GM23338 (cell line): ENCODE measurements at regions not wholly inside any gene's neighbourhood (a gene's known extent, or its start where the extent isn't known, plus 50 kb on each side); places are given as distances from the start of the nearest gene placed in this dataset.

ENCODE experiments used
- ATAC-seq: fragments of 200-7000 bp; cut with Tn5 transposase; 3 replicates; pipeline ENCODE4 v1.9.1; 2020
- DNase-seq: peaks from one replicate; pipeline ENCODE4 v3.0.0-alpha.2; 2015; ENCODE audit warnings: low spot score
- H2AFZ ChIP-seq: fragments of 200-600 bp; sonication (generic); 2 replicates; pipeline ENCODE4 v1.8.0; 2016; ENCODE audit warnings: antibody characterized with exemption, mild to moderate bottlenecking, moderate library complexity
- H3F3A ChIP-seq: fragments of 200-600 bp; sonication (generic); replicated peaks from 2 replicates; pipeline ENCODE4 v1.8.0; 2017; ENCODE audit warnings: antibody characterized with exemption, mixed run types, low read depth
- H3K27ac ChIP-seq: fragments of 200-600 bp; sonication (generic); 2 replicates; pipeline ENCODE4 v1.6.1; 2016; ENCODE audit warnings: low read depth
- H3K27me3 ChIP-seq: fragments of 200-600 bp; sonication (generic); 2 replicates; pipeline ENCODE4 v1.8.0; 2016; ENCODE audit warnings: mild to moderate bottlenecking, mixed run types, moderate library complexity; ENCODE audit not compliant: insufficient read depth
- H3K36me3 ChIP-seq: fragments of 200-600 bp; sonication (generic); 2 replicates; pipeline ENCODE4 v1.8.0; 2016; ENCODE audit warnings: mild to moderate bottlenecking; ENCODE audit not compliant: insufficient read depth
- H3K4me1 ChIP-seq: fragments of 200-600 bp; sonication (generic); 2 replicates; pipeline ENCODE4 v1.8.0; 2016; ENCODE audit warnings: mild to moderate bottlenecking, moderate library complexity; ENCODE audit not compliant: insufficient read depth
- H3K4me2 ChIP-seq: fragments of 200-600 bp; sonication (generic); 2 replicates; pipeline ENCODE4 v1.7.1; 2017; ENCODE audit warnings: mixed run types
- H3K4me3 ChIP-seq: fragments of 200-600 bp; sonication (generic); 2 replicates; pipeline ENCODE4 v1.6.1; 2016; ENCODE audit warnings: mixed run types
- H3K79me2 ChIP-seq: fragments of 200-600 bp; sonication (generic); replicated peaks from 2 replicates; pipeline ENCODE4 v1.8.0; 2017; ENCODE audit warnings: mild to moderate bottlenecking; ENCODE audit not compliant: insufficient read depth
- H3K9me2 ChIP-seq: fragments of 200-600 bp; sonication (generic); 2 replicates; pipeline ENCODE4 v1.8.0; 2017; ENCODE audit not compliant: insufficient read depth
- H4K20me1 ChIP-seq: fragments of 200-600 bp; sonication (generic); replicated peaks from 2 replicates; pipeline ENCODE4 v1.8.0; 2017; ENCODE audit warnings: mild to moderate bottlenecking; ENCODE audit not compliant: insufficient read depth
- H3K27ac Mint-ChIP-seq: 2 replicates; pipeline ENCODE4 v1.8.0; 2020; ENCODE audit warnings: inconsistent platforms, mild to moderate bottlenecking, moderate library complexity, mixed read lengths
- H3K27me3 Mint-ChIP-seq: 3 replicates; pipeline ENCODE4 v1.8.0; 2022; ENCODE audit warnings: low read depth, mild to moderate bottlenecking, moderate library complexity, mixed read lengths, inconsistent platforms; ENCODE audit not compliant: insufficient read depth, poor library complexity
- H3K36me3 Mint-ChIP-seq: 3 replicates; pipeline ENCODE4 v1.8.0; 2021; ENCODE audit warnings: low read depth, mild to moderate bottlenecking, inconsistent platforms, moderate library complexity, mixed read lengths
- H3K4me1 Mint-ChIP-seq: 3 replicates; pipeline ENCODE4 v1.8.0; 2020; ENCODE audit warnings: mild to moderate bottlenecking, inconsistent platforms, mixed read lengths
- H3K4me3 Mint-ChIP-seq: 3 replicates; pipeline ENCODE4 v1.8.0; 2021; ENCODE audit warnings: moderate library complexity, mild to moderate bottlenecking, inconsistent platforms, mixed read lengths
- H3K9me3 Mint-ChIP-seq: 3 replicates; pipeline ENCODE4 v1.8.0; 2020; ENCODE audit warnings: moderate library complexity, mild to moderate bottlenecking, inconsistent platforms, mixed read lengths
- CREB1 ChIP-seq: fragments of 250-450 bp; sonication (Bioruptor Pico); IDR thresholded peaks from 2 replicates; pipeline ENCODE4 v1.5.0; 2020; ENCODE audit warnings: low read depth, mild to moderate bottlenecking, moderate library complexity
- CTCF ChIP-seq, 2 experiments: fragments of 200-600 bp in 1 of 2; sonication (generic) in 1 of 2; conservative IDR thresholded peaks; 2 replicates each; pipeline versions ENCODE4 v1.5.1 to v1.6.1; 2016 to 2017; ENCODE audit warnings: antibody characterized with exemption in 2 of 2, low read depth in 2 of 2, mild to moderate bottlenecking in 2 of 2, moderate library complexity in 1 of 2
- EZH2 ChIP-seq: fragments of 200-600 bp; sonication (generic); IDR thresholded peaks from one replicate; pipeline ENCODE4 v1.8.0; 2017; ENCODE audit warnings: antibody characterized with exemption, mild to moderate bottlenecking, low read depth; ENCODE audit not compliant: unreplicated experiment
- EZH2phosphoT487 ChIP-seq: fragments of 200-600 bp; sonication (generic); IDR thresholded peaks from one replicate; pipeline ENCODE4 v1.8.1; 2018; ENCODE audit warnings: antibody characterized with exemption; ENCODE audit not compliant: unreplicated experiment
- JUNB ChIP-seq: IDR thresholded peaks from one replicate; pipeline ENCODE4 v1.6.1; 2016; ENCODE audit warnings: antibody characterized with exemption; ENCODE audit not compliant: unreplicated experiment
- NANOG ChIP-seq: IDR thresholded peaks from 2 replicates; pipeline ENCODE4 v1.6.1; 2016; ENCODE audit warnings: antibody characterized with exemption, borderline replicate concordance
- POLR2AphosphoS5 ChIP-seq: IDR thresholded peaks from 2 replicates; pipeline ENCODE4 v1.6.1; 2016; ENCODE audit warnings: antibody characterized with exemption, low read depth
- STAT1 ChIP-seq: IDR thresholded peaks from one replicate; pipeline ENCODE4 v1.6.1; 2016; ENCODE audit warnings: antibody characterized with exemption; ENCODE audit not compliant: unreplicated experiment
- ZNF114 ChIP-seq: fragments of 250-450 bp; sonication (Bioruptor Pico); IDR thresholded peaks from 2 replicates; pipeline ENCODE4 v1.5.0; 2020; ENCODE audit warnings: mild to moderate bottlenecking, moderate library complexity
- ZNF331 ChIP-seq: fragments of 250-450 bp; sonication (Bioruptor Pico); IDR thresholded peaks from 2 replicates; pipeline ENCODE4 v1.5.0; 2020; ENCODE audit warnings: low read depth, mild to moderate bottlenecking, moderate library complexity
- ZNF462 ChIP-seq: fragments of 250-450 bp; sonication (Bioruptor Pico); IDR thresholded peaks from 2 replicates; pipeline ENCODE4 v1.5.0; 2020; ENCODE audit warnings: mild to moderate bottlenecking, moderate library complexity
- TF ChIP-seq, protein P1 (sequence below): IDR thresholded peaks from one replicate; pipeline ENCODE4 v1.6.1; 2018; ENCODE audit warnings: antibody characterized with exemption; ENCODE audit not compliant: unreplicated experiment
- TF ChIP-seq, protein P2 (sequence below): IDR thresholded peaks from 2 replicates; pipeline ENCODE4 v1.6.1; 2016; ENCODE audit warnings: antibody characterized with exemption

DNA sequence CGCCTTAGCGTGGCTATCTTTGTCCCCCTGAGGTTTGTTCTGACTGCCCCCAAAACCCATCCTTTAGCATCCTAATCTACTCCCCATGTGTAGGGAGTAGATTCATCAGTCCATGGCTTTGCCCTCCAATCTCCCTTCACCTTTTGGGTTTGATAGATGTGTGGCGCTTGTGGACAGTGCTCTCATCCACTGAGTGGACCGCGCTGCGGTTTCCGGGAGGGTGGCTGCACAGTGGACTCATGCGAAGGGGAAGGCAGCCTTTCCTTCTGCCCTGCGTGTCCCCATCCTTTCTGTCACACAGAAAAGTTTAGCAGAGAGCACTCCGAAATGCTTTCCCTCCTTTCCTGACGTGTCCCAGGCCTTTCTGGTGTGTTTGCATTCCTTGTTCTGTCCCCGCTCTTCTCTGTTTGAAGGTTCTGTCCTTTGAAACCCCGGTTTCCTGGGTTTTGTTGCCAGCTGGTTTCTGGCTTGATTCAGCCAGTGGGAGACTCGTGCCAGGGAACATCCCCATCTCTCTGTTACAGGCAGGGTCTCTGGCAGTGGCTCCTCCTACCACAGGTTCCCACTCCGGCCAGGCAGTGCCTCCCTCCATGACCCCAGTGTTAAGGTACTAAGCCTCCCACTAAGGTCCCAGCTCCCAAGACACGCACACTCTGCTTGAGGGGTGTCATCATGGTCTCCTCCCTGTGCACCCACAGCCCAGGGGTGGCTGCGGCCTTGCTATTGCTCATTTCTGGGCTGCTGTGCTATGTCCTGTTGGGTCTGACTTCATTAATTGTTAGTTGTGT is 547.7 kb upstream of the DPP6 start:
- peaks cover 36% of the 10 kb centered on the region; the same call in 2 of the 3 replicates for H3K36me3 Mint-ChIP-seq
- Histone ChIP-seq H3K4me3 (no peak overlapping the region), H3K36me3 (peaks cover 5% of the 10 kb centered on the region; the same call in 1 of the 2 replicates), H3K27me3 (no peaks in the 10 kb centered on the region), H3K79me2 (no peaks in the 10 kb centered on the region), H3K9me2 (no peaks in the 10 kb centered on the region), H3F3A (no peaks in the 10 kb centered on the region), H3K4me2 (no peak overlapping the region), H4K20me1 (no peaks in the 10 kb centered on the region), H3K4me1 (no peaks in the 10 kb centered on the region), H3K27ac (no peak overlapping the region), H2AFZ (no peak overlapping the region)
- DNase-seq (no peak), ATAC-seq (no peak)
- H3K4me3 Mint-ChIP-seq, result no peak overlapping the region
- H3K4me1 Mint-ChIP-seq, result no peaks in the 10 kb centered on the region
- TF ChIP-seq, protein P1, sequence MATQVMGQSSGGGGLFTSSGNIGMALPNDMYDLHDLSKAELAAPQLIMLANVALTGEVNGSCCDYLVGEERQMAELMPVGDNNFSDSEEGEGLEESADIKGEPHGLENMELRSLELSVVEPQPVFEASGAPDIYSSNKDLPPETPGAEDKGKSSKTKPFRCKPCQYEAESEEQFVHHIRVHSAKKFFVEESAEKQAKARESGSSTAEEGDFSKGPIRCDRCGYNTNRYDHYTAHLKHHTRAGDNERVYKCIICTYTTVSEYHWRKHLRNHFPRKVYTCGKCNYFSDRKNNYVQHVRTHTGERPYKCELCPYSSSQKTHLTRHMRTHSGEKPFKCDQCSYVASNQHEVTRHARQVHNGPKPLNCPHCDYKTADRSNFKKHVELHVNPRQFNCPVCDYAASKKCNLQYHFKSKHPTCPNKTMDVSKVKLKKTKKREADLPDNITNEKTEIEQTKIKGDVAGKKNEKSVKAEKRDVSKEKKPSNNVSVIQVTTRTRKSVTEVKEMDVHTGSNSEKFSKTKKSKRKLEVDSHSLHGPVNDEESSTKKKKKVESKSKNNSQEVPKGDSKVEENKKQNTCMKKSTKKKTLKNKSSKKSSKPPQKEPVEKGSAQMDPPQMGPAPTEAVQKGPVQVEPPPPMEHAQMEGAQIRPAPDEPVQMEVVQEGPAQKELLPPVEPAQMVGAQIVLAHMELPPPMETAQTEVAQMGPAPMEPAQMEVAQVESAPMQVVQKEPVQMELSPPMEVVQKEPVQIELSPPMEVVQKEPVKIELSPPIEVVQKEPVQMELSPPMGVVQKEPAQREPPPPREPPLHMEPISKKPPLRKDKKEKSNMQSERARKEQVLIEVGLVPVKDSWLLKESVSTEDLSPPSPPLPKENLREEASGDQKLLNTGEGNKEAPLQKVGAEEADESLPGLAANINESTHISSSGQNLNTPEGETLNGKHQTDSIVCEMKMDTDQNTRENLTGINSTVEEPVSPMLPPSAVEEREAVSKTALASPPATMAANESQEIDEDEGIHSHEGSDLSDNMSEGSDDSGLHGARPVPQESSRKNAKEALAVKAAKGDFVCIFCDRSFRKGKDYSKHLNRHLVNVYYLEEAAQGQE, result no peak
- TF ChIP-seq, protein P2, sequence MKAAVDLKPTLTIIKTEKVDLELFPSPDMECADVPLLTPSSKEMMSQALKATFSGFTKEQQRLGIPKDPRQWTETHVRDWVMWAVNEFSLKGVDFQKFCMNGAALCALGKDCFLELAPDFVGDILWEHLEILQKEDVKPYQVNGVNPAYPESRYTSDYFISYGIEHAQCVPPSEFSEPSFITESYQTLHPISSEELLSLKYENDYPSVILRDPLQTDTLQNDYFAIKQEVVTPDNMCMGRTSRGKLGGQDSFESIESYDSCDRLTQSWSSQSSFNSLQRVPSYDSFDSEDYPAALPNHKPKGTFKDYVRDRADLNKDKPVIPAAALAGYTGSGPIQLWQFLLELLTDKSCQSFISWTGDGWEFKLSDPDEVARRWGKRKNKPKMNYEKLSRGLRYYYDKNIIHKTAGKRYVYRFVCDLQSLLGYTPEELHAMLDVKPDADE, result no peak
- TF ChIP-seq POLR2AphosphoS5 (no peak), NANOG (no peak), EZH2phosphoT487 (no peak), ZNF331 (no peak), CTCF (conservative IDR thresholded peaks at IDR 0.05; ENCODE audit: low read depth in 2 of 2) (no peak), JUNB (no peak), EZH2 (no peak), CREB1 (CRISPR knock-in tag) (no peak), ZNF114 (no peak), ZNF462 (CRISPR knock-in tag) (no peak), STAT1 (no peak)
- H3K27me3 Mint-ChIP-seq, result peaks cover 7% of the 10 kb centered on the region
- peaks cover 78% of the 10 kb centered on the region for H3K9me3 Mint-ChIP-seq
- no peak overlapping the region for H3K27ac Mint-ChIP-seq
